HG03565 (cell line): ENCODE measurements at regions not wholly inside any gene's neighbourhood (a gene's known extent, or its start where the extent isn't known, plus 50 kb on each side); places are given as distances from the start of the nearest gene placed in this dataset.

ENCODE experiments used
- ATAC-seq: cut with Tn5 transposase; IDR thresholded peaks from one replicate; pipeline ENCODE4 v1.9.1; 2021; ENCODE audit warnings: mild to moderate bottlenecking, moderate library complexity; ENCODE audit not compliant: unreplicated experiment

DNA sequence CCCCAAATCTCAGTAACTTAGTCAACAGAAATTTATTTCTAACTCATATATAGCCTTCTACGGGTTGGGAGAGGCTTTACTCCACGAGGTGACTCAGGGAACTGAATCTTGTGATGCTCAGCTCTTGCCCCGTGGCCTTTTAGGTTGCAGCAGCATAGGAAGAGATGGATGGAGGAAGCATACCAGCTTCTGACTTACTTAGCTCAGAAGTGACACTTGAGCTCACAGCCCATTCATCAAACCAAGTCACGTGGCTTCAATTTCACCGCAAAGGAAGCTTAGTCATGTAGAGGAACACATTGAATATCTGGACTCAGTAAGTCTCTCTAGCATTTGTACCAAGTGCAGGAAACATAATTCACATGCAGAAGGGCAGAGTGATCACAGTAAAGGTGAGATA is 124.1 kb upstream of the KCNN2 start:
- no peak for ATAC-seq

DNA sequence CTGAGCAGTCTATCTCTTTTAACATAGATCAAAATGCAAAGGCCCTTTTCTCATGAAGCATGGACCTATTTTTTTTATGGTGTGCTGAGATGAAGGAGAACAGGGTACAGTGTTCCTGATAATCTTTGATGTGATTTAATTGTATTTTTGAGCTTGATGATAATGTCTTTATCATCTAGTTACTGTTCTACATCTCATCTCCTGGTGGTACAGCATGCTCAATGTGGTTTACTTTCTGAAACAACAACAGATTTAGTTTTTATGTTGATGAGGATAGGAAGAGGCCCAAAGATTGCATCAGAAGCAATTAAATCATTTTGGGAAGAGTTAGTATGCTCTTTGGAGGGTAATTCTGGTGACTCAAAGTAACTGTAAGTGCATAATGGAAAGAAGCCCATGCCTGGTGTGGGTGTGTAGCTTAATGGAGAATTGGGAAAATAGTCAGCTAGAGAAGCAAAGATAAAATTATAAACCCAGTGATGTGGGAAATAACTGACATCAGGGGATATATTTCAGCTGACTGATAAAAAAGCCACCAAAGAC is 123.0 kb upstream of the KCNN2 start:
- ATAC-seq = no peak

DNA sequence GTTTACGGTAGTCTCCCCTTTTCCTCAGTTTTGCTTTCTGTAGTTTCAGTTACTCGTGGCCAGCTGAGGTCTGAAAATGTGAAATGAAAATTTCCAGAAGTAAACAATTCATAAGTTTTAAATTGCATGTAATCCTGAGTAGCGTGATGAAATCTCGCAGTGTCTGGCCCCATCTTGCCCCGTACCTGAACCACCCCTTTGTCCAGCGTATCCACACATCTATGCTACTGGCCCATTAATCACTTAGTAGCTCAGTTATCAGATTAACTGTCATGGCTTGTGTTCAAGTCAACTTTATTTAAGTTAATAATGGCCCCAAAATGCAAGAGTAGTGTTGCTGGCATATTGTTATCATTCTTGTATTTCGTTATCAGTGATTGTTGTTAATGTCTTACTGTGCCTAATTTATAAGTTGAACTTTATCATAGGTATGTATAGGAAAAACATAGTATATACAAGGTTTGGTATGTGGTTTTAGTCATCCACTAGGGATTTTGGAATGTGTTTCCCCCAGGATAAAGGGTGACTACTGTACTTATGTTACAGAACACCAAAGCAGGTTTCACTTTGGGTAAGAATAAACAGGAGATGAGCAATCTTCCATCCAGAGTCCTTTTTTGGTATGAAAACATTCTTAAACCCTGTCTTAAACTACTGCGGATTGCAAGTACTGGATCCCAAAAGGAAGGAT is 118.4 kb upstream of the KCNN2 start:
- ATAC-seq = no peak

DNA sequence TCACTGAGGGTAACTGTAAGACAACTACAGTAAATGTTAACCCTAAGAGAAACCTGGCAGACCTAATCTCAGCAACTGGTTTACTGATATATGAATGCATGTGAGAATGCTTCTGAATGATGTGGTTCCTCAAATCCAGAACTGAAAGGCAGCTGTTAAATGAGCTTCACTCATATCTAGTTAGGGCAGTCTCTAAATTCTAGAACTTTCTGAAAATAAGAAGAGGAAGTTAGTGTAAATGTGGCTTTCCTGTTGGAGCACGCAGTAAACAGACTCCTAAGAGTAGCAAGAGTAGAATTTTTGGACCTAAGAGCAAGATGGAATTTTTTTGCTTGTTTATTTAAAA is 117.9 kb upstream of the KCNN2 start:
- peak; percentile 62 for ATAC-seq

- no peak for ATAC-seq
These were observed 112.0 kb upstream of the KCNN2 start for GRCh38 chr5:114249823-114250222.

DNA sequence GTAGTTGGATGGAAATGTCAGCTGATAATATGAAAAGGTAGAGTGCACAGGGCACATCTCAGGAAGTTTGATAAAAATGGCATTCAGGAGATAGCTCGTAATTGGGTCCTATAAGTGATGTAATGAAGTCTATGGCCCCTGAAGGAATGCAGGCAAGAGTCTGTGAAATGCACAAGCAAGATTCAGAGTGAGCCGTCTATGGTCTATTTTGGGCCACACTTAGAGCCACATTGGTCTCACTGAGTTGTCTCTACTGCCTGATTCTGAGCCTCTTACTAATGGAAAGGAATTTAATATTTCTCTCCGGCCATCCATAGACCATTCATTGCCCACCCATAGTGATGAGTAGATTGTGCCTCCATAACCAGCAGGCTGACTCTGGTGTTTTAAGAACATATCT is 111.3 kb upstream of the KCNN2 start:
- no peak for ATAC-seq

- ATAC-seq = no peak
These were observed 109.6 kb upstream of the KCNN2 start for GRCh38 chr5:114252226-114252625.

DNA sequence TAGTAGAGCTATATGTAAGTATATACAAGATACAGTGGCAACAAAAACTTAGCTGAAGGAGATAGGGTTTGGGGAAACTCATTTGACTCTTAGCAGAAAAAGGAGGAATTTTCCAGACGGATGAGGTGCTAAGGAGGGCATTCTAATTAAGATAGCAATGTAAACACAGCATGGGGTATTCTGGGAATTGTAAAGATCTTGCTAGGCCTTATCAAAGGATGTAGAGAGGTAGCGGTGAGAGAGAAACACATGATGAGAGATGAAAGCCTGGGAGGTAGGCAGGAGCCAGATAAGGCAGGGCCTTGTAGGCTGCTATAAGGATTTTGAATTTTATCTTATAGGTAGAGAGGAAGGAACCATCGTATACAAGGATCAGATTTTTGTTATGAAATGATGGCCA is 106.6 kb upstream of the KCNN2 start:
- no peak for ATAC-seq

DNA sequence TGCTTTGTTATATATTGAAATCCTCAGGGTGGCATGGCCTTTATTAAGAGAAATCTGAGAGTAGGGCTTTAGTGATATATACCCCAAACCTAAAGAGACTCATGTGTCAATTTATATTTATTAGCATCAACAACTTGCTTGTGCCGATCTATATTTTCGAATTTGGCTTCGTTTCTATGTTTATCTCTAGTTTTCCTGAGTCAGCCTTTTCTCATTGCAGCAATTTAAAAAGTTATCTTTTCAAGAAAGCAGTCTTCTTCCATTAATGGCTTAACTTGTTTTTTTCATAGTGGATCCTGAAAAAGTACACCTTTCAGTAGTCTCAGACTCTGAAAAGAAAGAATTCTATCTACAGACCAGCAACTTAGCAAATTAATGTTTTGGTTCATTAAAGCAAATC is 99.9 kb upstream of the KCNN2 start:
- no peak for ATAC-seq

- ATAC-seq = no peak
These were observed 96.3 kb upstream of the KCNN2 start for GRCh38 chr5:114265432-114266060.

- no peak for ATAC-seq
These were observed 95.5 kb upstream of the KCNN2 start for GRCh38 chr5:114266374-114266773.

DNA sequence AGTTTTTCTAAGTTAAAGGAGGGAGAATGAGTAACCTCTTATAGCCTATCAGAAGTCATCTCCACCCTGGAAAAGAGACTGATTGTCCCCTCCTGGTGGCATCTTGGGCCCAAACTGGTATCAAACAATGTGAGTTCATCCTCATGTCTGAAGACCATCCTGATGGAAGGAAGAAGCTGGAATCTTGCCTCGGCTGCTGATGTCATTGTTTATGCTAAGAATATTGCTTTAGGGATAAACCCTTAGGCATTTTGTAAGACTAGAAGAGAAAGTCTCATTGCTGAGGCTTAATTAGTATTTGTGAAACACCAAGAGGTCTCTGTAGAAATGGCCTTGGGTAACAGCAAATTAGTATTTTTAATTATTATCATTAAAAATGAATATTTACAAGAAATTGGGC is 65.7 kb upstream of the KCNN2 start:
- ATAC-seq = no peak

DNA sequence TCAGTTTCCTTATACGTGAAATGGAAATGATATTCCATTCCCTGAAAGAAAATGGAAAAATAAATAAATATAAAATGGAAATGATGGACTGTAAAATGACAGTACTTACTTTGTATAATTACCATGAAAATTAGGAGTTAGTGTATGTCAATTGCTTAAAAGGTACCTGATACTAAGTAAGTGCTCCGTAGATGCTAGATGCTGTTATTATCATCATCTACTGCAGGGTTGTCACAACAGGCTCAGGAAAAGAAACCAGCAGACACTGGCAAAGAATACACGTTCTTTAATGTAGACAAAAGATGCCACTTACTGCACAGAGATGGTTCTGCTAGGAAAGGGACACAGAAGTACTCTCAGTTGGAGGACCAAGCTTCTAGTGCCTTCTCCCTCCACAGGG is 64.0 kb upstream of the KCNN2 start:
- no peak for ATAC-seq

- peak; percentile 50 for ATAC-seq
These were observed 56.3 kb upstream of the KCNN2 start for GRCh38 chr5:114305402-114306207.

DNA sequence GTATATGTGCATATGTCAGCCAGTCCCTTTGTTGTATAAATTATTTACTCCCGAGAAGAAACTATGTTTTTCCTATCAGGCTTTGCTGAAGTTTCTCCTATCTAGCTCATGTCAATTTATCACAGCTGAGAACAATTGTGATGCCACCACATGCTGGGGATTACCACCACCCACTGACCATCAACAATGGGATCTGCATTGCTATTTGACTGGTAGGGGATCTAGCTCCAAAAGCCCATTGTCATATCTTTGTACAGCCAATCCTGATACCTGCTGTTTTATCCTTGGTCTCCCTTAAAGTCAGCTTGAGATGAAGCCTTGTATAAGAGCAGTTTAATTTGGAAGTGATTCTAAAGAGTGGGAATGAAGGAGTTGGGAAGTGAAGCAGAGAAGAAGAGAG is 53.9 kb upstream of the KCNN2 start:
- no peak for ATAC-seq

GRCh38 chr5:114308508-114308907 is 53.4 kb upstream of the KCNN2 start:
- no peak for ATAC-seq

- no peak for ATAC-seq
These were observed 51.2 kb upstream of the KCNN2 start for GRCh38 chr5:114310666-114311065.

- no peak for ATAC-seq
These were observed 50.6 kb upstream of the KCNN2 start for GRCh38 chr5:114311281-114311680.

GRCh38 chr5:114311968-114312367 is 49.9 kb upstream of the KCNN2 start:
- no peak for ATAC-seq
